ENCODE measurements at regions not wholly inside any gene's neighbourhood (a gene's known extent, or its start where the extent isn't known, plus 50 kb on each side); places are given as distances from the start of the nearest gene placed in this dataset.
"Not testable (repeated sequence)": the region's sequence is repeated elsewhere in the genome, so short reads cannot be mapped to it uniquely, and the experiment has no call there.

DNA sequence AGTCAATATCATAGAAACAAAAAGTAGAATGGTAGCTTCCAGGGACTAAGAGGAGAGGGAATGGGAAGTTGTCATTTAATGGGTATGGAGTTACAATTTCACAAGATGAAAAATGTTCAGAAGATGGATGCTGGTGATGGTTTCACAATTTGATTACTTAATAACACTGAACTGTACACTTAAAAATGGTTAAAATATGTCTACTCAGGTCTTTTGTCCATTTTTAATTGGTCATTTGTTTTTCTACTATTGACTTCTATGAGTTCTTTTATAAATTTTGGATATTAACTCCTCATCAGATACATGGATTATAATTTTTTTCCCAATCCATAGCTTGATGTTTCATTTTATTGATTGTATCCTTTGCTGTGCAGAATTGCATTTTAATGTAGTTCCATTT is 275.5 kb downstream of the AKAIN1 start:
- Histone ChIP-seq H3K4me1 (no peaks in the 10 kb centered on the region), H3K36me3 (no peaks in the 10 kb centered on the region), H3K4me3 (no peak overlapping the region), H3K27ac (replicated peaks) (no peak overlapping the region), H3K9me3 (replicated peaks) (no peaks in the 10 kb centered on the region), H3K27me3 (ENCODE audit: low read depth) (no peaks in the 10 kb centered on the region)
- TF ChIP-seq, protein P1, sequence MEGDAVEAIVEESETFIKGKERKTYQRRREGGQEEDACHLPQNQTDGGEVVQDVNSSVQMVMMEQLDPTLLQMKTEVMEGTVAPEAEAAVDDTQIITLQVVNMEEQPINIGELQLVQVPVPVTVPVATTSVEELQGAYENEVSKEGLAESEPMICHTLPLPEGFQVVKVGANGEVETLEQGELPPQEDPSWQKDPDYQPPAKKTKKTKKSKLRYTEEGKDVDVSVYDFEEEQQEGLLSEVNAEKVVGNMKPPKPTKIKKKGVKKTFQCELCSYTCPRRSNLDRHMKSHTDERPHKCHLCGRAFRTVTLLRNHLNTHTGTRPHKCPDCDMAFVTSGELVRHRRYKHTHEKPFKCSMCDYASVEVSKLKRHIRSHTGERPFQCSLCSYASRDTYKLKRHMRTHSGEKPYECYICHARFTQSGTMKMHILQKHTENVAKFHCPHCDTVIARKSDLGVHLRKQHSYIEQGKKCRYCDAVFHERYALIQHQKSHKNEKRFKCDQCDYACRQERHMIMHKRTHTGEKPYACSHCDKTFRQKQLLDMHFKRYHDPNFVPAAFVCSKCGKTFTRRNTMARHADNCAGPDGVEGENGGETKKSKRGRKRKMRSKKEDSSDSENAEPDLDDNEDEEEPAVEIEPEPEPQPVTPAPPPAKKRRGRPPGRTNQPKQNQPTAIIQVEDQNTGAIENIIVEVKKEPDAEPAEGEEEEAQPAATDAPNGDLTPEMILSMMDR (IDR thresholded peaks at IDR 0.05; ENCODE audit: borderline replicate concordance): no peak
- intact Hi-C loops (cut with micrococcal nuclease): no loop called here
- DNase-seq: no peak

DNA sequence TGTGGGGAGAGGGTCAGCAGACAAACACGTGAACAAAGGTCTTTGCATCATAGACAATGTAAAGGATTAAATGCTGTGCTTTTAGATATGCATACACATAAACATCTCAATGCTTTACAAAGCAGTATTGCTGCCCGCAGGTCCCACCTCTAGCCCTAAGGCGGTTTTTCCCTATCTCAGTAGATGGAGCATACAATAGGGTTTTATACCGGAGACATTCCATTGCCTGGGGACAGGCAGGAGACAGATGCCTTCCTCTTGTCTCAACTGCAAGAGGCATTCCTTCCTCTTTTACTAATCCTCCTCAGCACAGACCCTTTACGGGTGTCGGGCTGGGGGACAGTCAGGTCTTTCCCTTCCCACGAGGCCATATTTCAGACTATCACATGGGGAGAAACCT is 279.5 kb downstream of the AKAIN1 start:
- H3K27me3 ChIP-seq (ENCODE audit: low read depth); H3K27ac ChIP-seq (replicated peaks); H3K36me3 ChIP-seq; H3K9me3 ChIP-seq (replicated peaks); H3K4me3 ChIP-seq; H3K4me1 ChIP-seq; DNase-seq; intact Hi-C loops (cut with micrococcal nuclease): not testable (repeated sequence)

DNA sequence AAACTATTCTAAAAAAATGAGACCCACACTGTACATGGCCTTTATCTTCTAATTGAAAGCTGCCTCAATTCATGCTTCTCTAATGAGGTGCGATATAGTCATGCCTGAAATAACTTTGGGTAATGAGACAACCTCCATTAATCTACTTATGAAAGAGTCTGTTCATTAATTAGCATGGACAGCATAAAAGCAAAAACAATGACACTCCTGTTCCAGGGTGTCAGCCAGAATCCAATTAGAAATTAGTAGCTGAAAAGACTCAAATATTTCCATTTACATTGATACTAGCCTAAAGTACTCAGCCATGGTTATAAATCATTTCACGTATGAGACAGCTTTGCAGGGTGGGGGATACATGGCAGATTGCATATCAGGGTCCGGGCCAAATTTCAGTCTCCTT is 288.7 kb downstream of the AKAIN1 start:
- intact Hi-C loops (cut with micrococcal nuclease): no loop called here
- H3K36me3 ChIP-seq: no peaks in the 10 kb centered on the region
- TF ChIP-seq, protein P1 (IDR thresholded peaks at IDR 0.05; ENCODE audit: borderline replicate concordance): no peak

DNA sequence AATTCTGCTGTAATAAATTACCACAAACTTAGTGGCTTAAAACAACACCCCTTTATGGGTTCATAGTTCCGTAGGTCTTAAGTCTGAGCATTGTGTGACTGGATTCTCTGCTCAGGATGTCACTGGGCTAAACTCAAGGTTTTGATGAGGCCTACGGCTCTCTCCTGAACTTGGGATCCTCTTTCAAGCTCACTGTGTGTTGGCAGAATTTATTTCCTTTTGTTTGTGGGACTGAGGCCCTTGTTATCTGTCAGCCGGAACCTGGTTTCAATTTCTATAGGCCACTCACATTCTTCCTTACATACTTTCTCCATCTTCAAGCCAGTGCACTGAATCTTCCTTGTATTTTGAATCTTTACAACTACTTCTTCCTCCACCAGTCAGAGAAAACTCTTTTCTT is 290.2 kb downstream of the AKAIN1 start:
- H3K4me3 ChIP-seq: no peak overlapping the region
- no peak for DNase-seq
- no peaks in the 10 kb centered on the region for H3K36me3 ChIP-seq
- H3K4me1 ChIP-seq: no peaks in the 10 kb centered on the region
- TF ChIP-seq, protein P1 (IDR thresholded peaks at IDR 0.05; ENCODE audit: borderline replicate concordance): no peak
- no peak overlapping the region for H3K27ac ChIP-seq (replicated peaks)
- H3K9me3 ChIP-seq (replicated peaks): no peaks in the 10 kb centered on the region
- no peaks in the 10 kb centered on the region for H3K27me3 ChIP-seq (ENCODE audit: low read depth)
- intact Hi-C loops (cut with micrococcal nuclease): no loop called here

More for the DNA sequence above, 288.7 kb downstream of the AKAIN1 start:
- H3K27me3 ChIP-seq (ENCODE audit: low read depth): no peaks in the 10 kb centered on the region
- no peak overlapping the region for H3K27ac ChIP-seq (replicated peaks)
- no peaks in the 10 kb centered on the region for H3K4me1 ChIP-seq
- no peaks in the 10 kb centered on the region for H3K9me3 ChIP-seq (replicated peaks)
- no peak overlapping the region for H3K4me3 ChIP-seq
- DNase-seq: no peak

GRCh38 chr18:4888251-4889040 is 308.6 kb downstream of the AKAIN1 start:
- no peaks in the 10 kb centered on the region for H3K27me3 ChIP-seq (ENCODE audit: low read depth)
- no peaks in the 10 kb centered on the region for H3K4me1 ChIP-seq
- no peak overlapping the region for H3K4me3 ChIP-seq
- intact Hi-C loops (cut with micrococcal nuclease): no loop called here
- H3K9me3 ChIP-seq (replicated peaks): peaks cover 40% of the 10 kb centered on the region
- H3K27ac ChIP-seq (replicated peaks): no peak overlapping the region
- DNase-seq: no peak
- no peaks in the 10 kb centered on the region for H3K36me3 ChIP-seq
- TF ChIP-seq, protein P1 (IDR thresholded peaks at IDR 0.05; ENCODE audit: borderline replicate concordance): no peak

- Histone ChIP-seq H3K27me3 (ENCODE audit: low read depth) (no peaks in the 10 kb centered on the region), H3K27ac (replicated peaks) (no peak overlapping the region), H3K9me3 (replicated peaks) (peaks cover 50% of the 10 kb centered on the region), H3K36me3 (no peaks in the 10 kb centered on the region), H3K4me3 (no peak overlapping the region), H3K4me1 (no peaks in the 10 kb centered on the region)
- TF ChIP-seq, protein P1 (IDR thresholded peaks at IDR 0.05; ENCODE audit: borderline replicate concordance): no peak
- intact Hi-C loops (cut with micrococcal nuclease): no loop called here
- no peak for DNase-seq
Observed at GRCh38 chr18:4878480-4878879, 318.6 kb downstream of the AKAIN1 start.
